Gastrocnemius medialis (tissue), 4 donors: ENCODE measurements at regions not wholly inside any gene's neighbourhood (a gene's known extent, or its start where the extent isn't known, plus 50 kb on each side); places are given as distances from the start of the nearest gene placed in this dataset.

ENCODE experiments used
- POLR2A ChIP-seq, 2 donors: fragments of 450-650 bp; IDR thresholded peaks; one replicate each; pipeline ENCODE4 v1.6.1; 2017; ENCODE audit warnings: antibody characterized with exemption in 2 of 2, mild to moderate bottlenecking in 2 of 2, moderate library complexity in 2 of 2
- TF ChIP-seq, protein P1 (sequence below), 5 experiments: fragments of 450-650 bp in 3 of 5; fragments of 200-600 bp in 2 of 5; sonication (generic) in 2 of 5; IDR thresholded peaks in 4 of 5; conservative IDR thresholded peaks in 1 of 5; 1 replicate in 4 of 5; 2 replicates in 1 of 5; pipeline ENCODE4 v1.5.1; 2016 to 2019; ENCODE audit warnings: antibody characterized with exemption in 5 of 5, mild to moderate bottlenecking in 3 of 5, moderate library complexity in 3 of 5

DNA sequence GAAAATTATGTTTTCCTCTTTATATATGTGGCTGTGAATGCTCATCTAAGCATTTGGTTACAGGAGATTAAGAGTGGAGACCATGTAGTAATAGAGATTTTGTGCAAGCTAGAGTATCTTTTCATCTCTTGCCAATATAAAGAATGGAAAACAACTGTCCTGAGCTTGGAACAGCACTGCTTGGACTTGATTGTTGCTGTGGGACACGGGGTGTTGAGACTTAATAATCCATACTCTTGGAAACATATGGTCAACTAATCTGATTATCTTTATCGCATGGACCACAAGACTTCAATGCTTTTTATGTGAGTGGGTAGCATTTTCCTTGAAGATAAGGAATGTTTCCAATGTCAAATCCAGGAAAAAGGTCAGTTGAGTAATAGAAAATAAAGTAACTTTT lies 806.3 kb downstream of the DIPK2A start:
- no peak for TF ChIP-seq POLR2A (IDR thresholded peaks at IDR 0.05)
- TF ChIP-seq, protein P1, sequence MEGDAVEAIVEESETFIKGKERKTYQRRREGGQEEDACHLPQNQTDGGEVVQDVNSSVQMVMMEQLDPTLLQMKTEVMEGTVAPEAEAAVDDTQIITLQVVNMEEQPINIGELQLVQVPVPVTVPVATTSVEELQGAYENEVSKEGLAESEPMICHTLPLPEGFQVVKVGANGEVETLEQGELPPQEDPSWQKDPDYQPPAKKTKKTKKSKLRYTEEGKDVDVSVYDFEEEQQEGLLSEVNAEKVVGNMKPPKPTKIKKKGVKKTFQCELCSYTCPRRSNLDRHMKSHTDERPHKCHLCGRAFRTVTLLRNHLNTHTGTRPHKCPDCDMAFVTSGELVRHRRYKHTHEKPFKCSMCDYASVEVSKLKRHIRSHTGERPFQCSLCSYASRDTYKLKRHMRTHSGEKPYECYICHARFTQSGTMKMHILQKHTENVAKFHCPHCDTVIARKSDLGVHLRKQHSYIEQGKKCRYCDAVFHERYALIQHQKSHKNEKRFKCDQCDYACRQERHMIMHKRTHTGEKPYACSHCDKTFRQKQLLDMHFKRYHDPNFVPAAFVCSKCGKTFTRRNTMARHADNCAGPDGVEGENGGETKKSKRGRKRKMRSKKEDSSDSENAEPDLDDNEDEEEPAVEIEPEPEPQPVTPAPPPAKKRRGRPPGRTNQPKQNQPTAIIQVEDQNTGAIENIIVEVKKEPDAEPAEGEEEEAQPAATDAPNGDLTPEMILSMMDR (IDR thresholded peaks at IDR 0.05 in 4 of 5, conservative IDR thresholded peaks at IDR 0.05 in 1 of 5) = no peak
